Renal pelvis (tissue), 1 donor: ENCODE measurements at regions not wholly inside any gene's neighbourhood (a gene's known extent, or its start where the extent isn't known, plus 50 kb on each side); places are given as distances from the start of the nearest gene placed in this dataset.

Source experiments
- DNase-seq: peaks from one replicate; pipeline ENCODE4 v3.0.0-alpha.2; 2013

GRCh38 chr5:57335092-57335660, 147.4 kb downstream of the ACTBL2 start:
- no peak for DNase-seq

GRCh38 chr5:57334475-57334874, 148.1 kb downstream of the ACTBL2 start:
- DNase-seq, result no peak

- DNase-seq, result no peak
Observed at GRCh38 chr5:57332361-57332760, 150.2 kb downstream of the ACTBL2 start.

GRCh38 chr5:57327561-57328367, 153.9 kb downstream of the GPBP1 start:
- DNase-seq, result no peak

- peak; percentile 55 for DNase-seq
Observed at GRCh38 chr5:57325678-57326397, 152.0 kb downstream of the GPBP1 start.

- no peak for DNase-seq
Observed at GRCh38 chr5:57324861-57325260, 151.0 kb downstream of the GPBP1 start.

GRCh38 chr5:57324181-57324580, 150.3 kb downstream of the GPBP1 start:
- DNase-seq, result peak; percentile 47

- no peak for DNase-seq
Observed at GRCh38 chr5:57320582-57320981, 146.7 kb downstream of the GPBP1 start.

- DNase-seq, result no peak
Observed at GRCh38 chr5:57319628-57320027, 145.8 kb downstream of the GPBP1 start.

GRCh38 chr5:57318251-57318650, 144.4 kb downstream of the GPBP1 start:
- no peak for DNase-seq

GRCh38 chr5:57317341-57317740, 143.5 kb downstream of the GPBP1 start:
- no peak for DNase-seq

- DNase-seq, result no peak
Observed at GRCh38 chr5:57316798-57317327, 143.0 kb downstream of the GPBP1 start.

- DNase-seq, result no peak
Observed at GRCh38 chr5:57315941-57316340, 142.1 kb downstream of the GPBP1 start.
